ENCODE measurements at regions not wholly inside any gene's neighbourhood (a gene's known extent, or its start where the extent isn't known, plus 50 kb on each side); places are given as distances from the start of the nearest gene placed in this dataset.
A peak's percentile ranks its signal among the peaks of the same experiment; 100 is the strongest.
"Not testable (repeated sequence)": the region's sequence is repeated elsewhere in the genome, so short reads cannot be mapped to it uniquely, and the experiment has no call there.

GRCh38 chrX:128992107-128992971 lies 531.0 kb downstream of the SMARCA1 start:
- Histone ChIP-seq H3K4me2 (ENCODE audit: low read depth, low read length, poor library complexity, severe bottlenecking) (no peak overlapping the region), H3K27ac (ENCODE audit: low read length) (no peak overlapping the region), H3K4me3 (ENCODE audit: low read length) (no peak overlapping the region), H3K4me1 (ENCODE audit: low read length) (no peaks in the 10 kb centered on the region), H3K79me2 (ENCODE audit: low read length) (no peaks in the 10 kb centered on the region), H3K9me2 (replicated peaks; ENCODE audit: insufficient read depth, low read length) (no peaks in the 10 kb centered on the region), H4K20me1 (ENCODE audit: insufficient read depth, low read depth, low read length) (no peaks in the 10 kb centered on the region), H3K9ac (ENCODE audit: low read length) (no peak overlapping the region), H3K9me3 (ENCODE audit: low read length) (peaks cover 17% of the 10 kb centered on the region), H2AFZ (ENCODE audit: low read length) (no peak overlapping the region), H3K27me3 (ENCODE audit: low read length) (no peaks in the 10 kb centered on the region), H3K36me3 (ENCODE audit: insufficient read depth, low read length) (no peaks in the 10 kb centered on the region)
- no peak for DNase-seq

GRCh38 chrX:128975745-128976144 lies 547.5 kb downstream of the SMARCA1 start:
- DNase-seq = peak; percentile 74
- Histone ChIP-seq H2AFZ (ENCODE audit: low read length) (no peak overlapping the region), H3K9me2 (replicated peaks; ENCODE audit: insufficient read depth, low read length) (no peaks in the 10 kb centered on the region), H3K27ac (ENCODE audit: low read length) (no peak overlapping the region), H3K79me2 (ENCODE audit: low read length) (no peaks in the 10 kb centered on the region), H3K27me3 (ENCODE audit: low read length) (no peaks in the 10 kb centered on the region), H3K4me1 (ENCODE audit: low read length) (no peaks in the 10 kb centered on the region), H3K36me3 (ENCODE audit: insufficient read depth, low read length) (no peaks in the 10 kb centered on the region), H3K9ac (ENCODE audit: low read length) (no peak overlapping the region), H3K4me3 (ENCODE audit: low read length) (no peak overlapping the region), H3K9me3 (ENCODE audit: low read length) (no peaks in the 10 kb centered on the region), H4K20me1 (ENCODE audit: insufficient read depth, low read depth, low read length) (no peaks in the 10 kb centered on the region), H3K4me2 (ENCODE audit: low read depth, low read length, poor library complexity, severe bottlenecking) (no peak overlapping the region)

GRCh38 chrX:128973033-128973432 lies 550.3 kb downstream of the SMARCA1 start:
- no peak overlapping the region for H3K4me3 ChIP-seq (ENCODE audit: low read length)

GRCh38 chrX:128961290-128961689 lies 562.0 kb downstream of the SMARCA1 start:
- no peak overlapping the region for H3K9ac ChIP-seq (ENCODE audit: low read length)

More at GRCh38 chrX:128973033-128973432, 550.3 kb downstream of the SMARCA1 start:
- H3K4me1 ChIP-seq (ENCODE audit: low read length) = no peaks in the 10 kb centered on the region
- no peaks in the 10 kb centered on the region for H3K36me3 ChIP-seq (ENCODE audit: insufficient read depth, low read length)
- H2AFZ ChIP-seq (ENCODE audit: low read length) = no peak overlapping the region
- no peaks in the 10 kb centered on the region for H3K9me2 ChIP-seq (replicated peaks; ENCODE audit: insufficient read depth, low read length)
- no peak overlapping the region for H3K4me2 ChIP-seq (ENCODE audit: low read depth, low read length, poor library complexity, severe bottlenecking)
- H4K20me1 ChIP-seq (ENCODE audit: insufficient read depth, low read depth, low read length) = no peaks in the 10 kb centered on the region
- no peak overlapping the region for H3K9ac ChIP-seq (ENCODE audit: low read length)
- no peak overlapping the region for H3K27ac ChIP-seq (ENCODE audit: low read length)
- peak; percentile 44 for DNase-seq
- H3K9me3 ChIP-seq (ENCODE audit: low read length) = no peaks in the 10 kb centered on the region
- H3K79me2 ChIP-seq (ENCODE audit: low read length) = no peaks in the 10 kb centered on the region
- H3K27me3 ChIP-seq (ENCODE audit: low read length) = no peaks in the 10 kb centered on the region

GRCh38 chrX:128954697-128955096 lies 568.6 kb downstream of the SMARCA1 start:
- H3K9me2 ChIP-seq (replicated peaks; ENCODE audit: insufficient read depth, low read length); H3K27me3 ChIP-seq (ENCODE audit: low read length); H4K20me1 ChIP-seq (ENCODE audit: insufficient read depth, low read depth, low read length); DNase-seq; H3K9me3 ChIP-seq (ENCODE audit: low read length); H3K36me3 ChIP-seq (ENCODE audit: insufficient read depth, low read length); H3K9ac ChIP-seq (ENCODE audit: low read length); H3K4me2 ChIP-seq (ENCODE audit: low read depth, low read length, poor library complexity, severe bottlenecking); H2AFZ ChIP-seq (ENCODE audit: low read length); H3K4me3 ChIP-seq (ENCODE audit: low read length); H3K4me1 ChIP-seq (ENCODE audit: low read length); H3K27ac ChIP-seq (ENCODE audit: low read length); H3K79me2 ChIP-seq (ENCODE audit: low read length): not testable (repeated sequence)

More at GRCh38 chrX:128961290-128961689, 562.0 kb downstream of the SMARCA1 start:
- no peaks in the 10 kb centered on the region for H3K36me3 ChIP-seq (ENCODE audit: insufficient read depth, low read length)
- no peak overlapping the region for H3K4me3 ChIP-seq (ENCODE audit: low read length)
- H3K9me2 ChIP-seq (replicated peaks; ENCODE audit: insufficient read depth, low read length) = peaks cover 3% of the 10 kb centered on the region; the same call in 1 of the 2 replicates
- H3K4me1 ChIP-seq (ENCODE audit: low read length) = no peaks in the 10 kb centered on the region
- H3K4me2 ChIP-seq (ENCODE audit: low read depth, low read length, poor library complexity, severe bottlenecking) = no peak overlapping the region
- H3K27ac ChIP-seq (ENCODE audit: low read length) = no peak overlapping the region
- H3K9me3 ChIP-seq (ENCODE audit: low read length) = no peaks in the 10 kb centered on the region
- H3K79me2 ChIP-seq (ENCODE audit: low read length) = no peaks in the 10 kb centered on the region
- no peak for DNase-seq
- no peaks in the 10 kb centered on the region for H4K20me1 ChIP-seq (ENCODE audit: insufficient read depth, low read depth, low read length)
- H2AFZ ChIP-seq (ENCODE audit: low read length) = no peak overlapping the region
- no peaks in the 10 kb centered on the region for H3K27me3 ChIP-seq (ENCODE audit: low read length)

GRCh38 chrX:128931071-128931470 lies 592.2 kb downstream of the SMARCA1 start:
- Histone ChIP-seq H3K9ac (ENCODE audit: low read length) (no peak overlapping the region), H3K27me3 (ENCODE audit: low read length) (no peaks in the 10 kb centered on the region), H3K36me3 (ENCODE audit: insufficient read depth, low read length) (no peaks in the 10 kb centered on the region), H3K27ac (ENCODE audit: low read length) (no peak overlapping the region), H3K4me2 (ENCODE audit: low read depth, low read length, poor library complexity, severe bottlenecking) (no peak overlapping the region), H3K9me3 (ENCODE audit: low read length) (no peaks in the 10 kb centered on the region), H4K20me1 (ENCODE audit: insufficient read depth, low read depth, low read length) (no peaks in the 10 kb centered on the region), H3K9me2 (replicated peaks; ENCODE audit: insufficient read depth, low read length) (no peaks in the 10 kb centered on the region), H2AFZ (ENCODE audit: low read length) (no peak overlapping the region), H3K79me2 (ENCODE audit: low read length) (no peaks in the 10 kb centered on the region), H3K4me3 (ENCODE audit: low read length) (no peak overlapping the region), H3K4me1 (ENCODE audit: low read length) (no peaks in the 10 kb centered on the region)
- DNase-seq = no peak

GRCh38 chrX:128929271-128930057 lies 593.8 kb downstream of the SMARCA1 start:
- no peaks in the 10 kb centered on the region for H3K36me3 ChIP-seq (ENCODE audit: insufficient read depth, low read length)
- H3K4me2 ChIP-seq (ENCODE audit: low read depth, low read length, poor library complexity, severe bottlenecking) = no peak overlapping the region
- no peaks in the 10 kb centered on the region for H3K4me1 ChIP-seq (ENCODE audit: low read length)
- no peak overlapping the region for H2AFZ ChIP-seq (ENCODE audit: low read length)
- no peaks in the 10 kb centered on the region for H4K20me1 ChIP-seq (ENCODE audit: insufficient read depth, low read depth, low read length)
- no peaks in the 10 kb centered on the region for H3K9me3 ChIP-seq (ENCODE audit: low read length)
- no peaks in the 10 kb centered on the region for H3K9me2 ChIP-seq (replicated peaks; ENCODE audit: insufficient read depth, low read length)
- H3K79me2 ChIP-seq (ENCODE audit: low read length) = no peaks in the 10 kb centered on the region
- no peak for DNase-seq
- no peak overlapping the region for H3K4me3 ChIP-seq (ENCODE audit: low read length)
- H3K27ac ChIP-seq (ENCODE audit: low read length) = no peak overlapping the region
- H3K27me3 ChIP-seq (ENCODE audit: low read length) = no peaks in the 10 kb centered on the region
- no peak overlapping the region for H3K9ac ChIP-seq (ENCODE audit: low read length)

GRCh38 chrX:128928636-128929035 lies 594.7 kb downstream of the SMARCA1 start:
- no peaks in the 10 kb centered on the region for H3K9me3 ChIP-seq (ENCODE audit: low read length)
- no peaks in the 10 kb centered on the region for H3K27me3 ChIP-seq (ENCODE audit: low read length)
- H3K9ac ChIP-seq (ENCODE audit: low read length) = no peak overlapping the region
- H3K9me2 ChIP-seq (replicated peaks; ENCODE audit: insufficient read depth, low read length) = no peaks in the 10 kb centered on the region
- H3K79me2 ChIP-seq (ENCODE audit: low read length) = no peaks in the 10 kb centered on the region
- H4K20me1 ChIP-seq (ENCODE audit: insufficient read depth, low read depth, low read length) = no peaks in the 10 kb centered on the region
- no peak overlapping the region for H3K27ac ChIP-seq (ENCODE audit: low read length)
- no peaks in the 10 kb centered on the region for H3K4me1 ChIP-seq (ENCODE audit: low read length)
- H2AFZ ChIP-seq (ENCODE audit: low read length) = no peak overlapping the region
- H3K4me3 ChIP-seq (ENCODE audit: low read length) = no peak overlapping the region
- no peaks in the 10 kb centered on the region for H3K36me3 ChIP-seq (ENCODE audit: insufficient read depth, low read length)
- H3K4me2 ChIP-seq (ENCODE audit: low read depth, low read length, poor library complexity, severe bottlenecking) = no peak overlapping the region
- DNase-seq = no peak

All from Karpas-422 (cell line).